Ureter (tissue), 1 donor: ENCODE measurements at regions not wholly inside any gene's neighbourhood (a gene's known extent, or its start where the extent isn't known, plus 50 kb on each side); places are given as distances from the start of the nearest gene placed in this dataset.

Experiments
- DNase-seq: peaks from one replicate; pipeline ENCODE4 v3.0.0-alpha.2; 2020; ENCODE audit warnings: low spot score
- donor health status: DM: yes; HTN: yes; CAD: no.

DNA sequence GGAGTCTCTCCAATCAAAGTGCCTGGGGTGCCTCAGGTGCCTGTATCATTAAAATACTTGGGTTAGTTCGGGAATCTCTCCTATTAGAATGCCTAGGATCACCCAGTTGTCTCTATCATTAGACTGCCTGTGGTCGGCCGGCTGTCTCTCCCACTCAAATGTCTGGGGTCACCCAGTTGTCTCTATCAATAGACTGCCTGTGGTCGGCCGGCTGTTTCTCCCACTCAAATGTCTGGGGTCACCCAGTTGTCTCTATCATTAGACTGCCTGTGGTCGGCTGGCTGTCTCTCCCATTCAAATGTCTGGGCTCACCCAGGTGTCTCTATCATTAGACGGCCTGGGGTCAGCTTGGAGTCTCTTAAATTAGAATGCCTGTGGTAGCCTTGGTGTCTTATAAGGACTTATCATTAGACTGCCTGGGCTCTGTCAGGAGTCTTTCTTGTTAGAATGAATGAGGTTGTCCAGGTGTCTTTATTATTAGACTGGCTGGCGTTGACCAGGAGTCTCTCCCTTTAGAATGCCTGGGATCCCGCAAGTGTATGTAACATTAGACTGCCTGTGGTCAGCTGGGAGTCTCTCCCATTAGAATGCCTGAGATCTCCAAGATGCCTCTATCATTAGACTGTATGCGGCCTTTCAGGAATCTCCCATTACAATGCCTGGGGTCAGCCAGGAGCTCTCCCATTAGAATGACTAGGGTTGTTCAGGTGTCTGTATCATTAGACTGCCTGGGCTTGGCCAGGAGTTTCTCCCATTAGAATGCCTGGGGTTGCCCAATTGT is 1555.5 kb downstream of the UQCRFS1 start:
- no peak for DNase-seq

- no peak for DNase-seq
Measured at GRCh38 chr19:27654266-27654990, 1558.5 kb downstream of the UQCRFS1 start.

GRCh38 chr19:27652796-27653195 is 1560.2 kb downstream of the UQCRFS1 start:
- DNase-seq = no peak

- no peak for DNase-seq
Measured at GRCh38 chr19:27652281-27652680, 1560.7 kb downstream of the UQCRFS1 start.

DNA sequence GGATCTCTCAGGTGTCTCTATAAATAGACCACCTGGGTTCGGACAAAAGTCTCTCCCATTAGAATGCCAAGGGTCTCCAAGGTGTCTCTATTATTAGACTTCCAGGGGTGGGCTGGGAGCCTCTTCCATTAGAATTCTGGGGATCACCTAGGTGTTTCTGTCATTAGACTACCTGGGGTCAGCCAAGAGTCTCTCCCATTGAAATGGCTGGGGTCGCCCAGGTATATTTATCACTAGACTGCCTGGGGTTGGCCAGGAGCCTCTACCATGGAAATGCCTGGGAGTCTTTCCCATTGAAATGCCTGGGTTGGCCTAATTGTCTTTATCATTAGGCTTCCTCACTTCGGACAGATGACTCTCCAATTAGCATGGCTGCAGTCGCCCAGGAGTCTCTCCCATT is 1565.5 kb downstream of the UQCRFS1 start:
- no peak for DNase-seq

DNA sequence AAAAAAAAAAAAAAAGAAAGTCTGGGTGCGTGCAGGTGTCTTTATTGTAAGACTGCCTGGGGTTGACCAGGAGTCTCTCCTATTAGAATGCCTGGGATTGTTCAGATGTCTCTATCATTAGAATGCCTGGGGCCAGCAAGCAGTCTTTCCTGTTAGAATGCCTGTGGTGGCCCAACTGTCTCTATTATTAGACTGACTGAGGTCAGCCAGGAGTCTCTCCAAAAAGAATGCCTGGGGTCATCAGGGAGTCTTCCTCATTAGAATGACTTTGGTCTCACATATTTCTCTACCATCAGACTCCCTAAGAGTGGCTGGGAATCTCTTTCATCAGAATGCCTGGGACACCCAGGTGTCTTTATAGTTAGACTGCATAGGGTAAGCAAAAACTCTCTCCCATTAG is 1577.5 kb downstream of the UQCRFS1 start:
- DNase-seq = no peak

- DNase-seq = no peak
Measured at GRCh38 chr19:27618006-27618405, 1594.9 kb downstream of the UQCRFS1 start.

- no peak for DNase-seq
Measured at GRCh38 chr19:27580906-27581305, 1632.0 kb downstream of the UQCRFS1 start.
